GM19463 (cell line): ENCODE measurements at regions not wholly inside any gene's neighbourhood (a gene's known extent, or its start where the extent isn't known, plus 50 kb on each side); places are given as distances from the start of the nearest gene placed in this dataset.

Source experiments
- ATAC-seq: cut with Tn5 transposase; IDR thresholded peaks from one replicate; pipeline ENCODE4 v1.9.1; 2021; ENCODE audit warnings: mild to moderate bottlenecking, moderate library complexity; ENCODE audit not compliant: unreplicated experiment

GRCh38 chr1:164477343-164477742, 81.6 kb upstream of the PBX1 start:
- no peak for ATAC-seq

- ATAC-seq: no peak
Measured at GRCh38 chr1:164479242-164479641, 79.7 kb upstream of the PBX1 start.

DNA sequence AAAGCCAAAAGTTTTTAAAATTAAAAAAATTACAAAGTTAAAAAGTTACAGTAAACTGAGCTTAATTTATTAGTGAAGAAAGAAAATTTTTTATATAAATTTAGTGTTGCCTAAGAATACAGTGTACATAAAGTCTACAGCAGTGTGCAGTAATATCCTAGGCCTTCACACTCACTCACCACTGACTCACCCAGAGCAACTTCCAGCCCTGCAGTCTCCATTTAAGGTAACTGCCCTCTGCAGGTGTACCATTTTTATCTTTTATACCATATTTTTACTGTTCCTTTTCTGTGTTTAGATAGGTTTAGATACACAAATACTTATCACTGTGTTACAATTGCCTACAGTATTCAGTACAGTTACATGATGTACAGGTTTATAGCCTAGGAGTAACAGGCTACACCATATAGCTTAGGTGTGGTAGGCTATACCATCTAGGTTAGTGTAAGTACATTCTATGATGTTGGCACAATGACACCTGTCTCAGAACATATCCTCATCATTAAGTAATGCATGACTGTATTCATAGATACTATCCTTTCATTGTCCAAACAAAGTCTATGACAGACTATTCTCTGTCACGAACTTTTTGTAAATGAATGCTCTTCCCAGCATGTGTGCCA, 78.6 kb upstream of the PBX1 start:
- no peak for ATAC-seq

DNA sequence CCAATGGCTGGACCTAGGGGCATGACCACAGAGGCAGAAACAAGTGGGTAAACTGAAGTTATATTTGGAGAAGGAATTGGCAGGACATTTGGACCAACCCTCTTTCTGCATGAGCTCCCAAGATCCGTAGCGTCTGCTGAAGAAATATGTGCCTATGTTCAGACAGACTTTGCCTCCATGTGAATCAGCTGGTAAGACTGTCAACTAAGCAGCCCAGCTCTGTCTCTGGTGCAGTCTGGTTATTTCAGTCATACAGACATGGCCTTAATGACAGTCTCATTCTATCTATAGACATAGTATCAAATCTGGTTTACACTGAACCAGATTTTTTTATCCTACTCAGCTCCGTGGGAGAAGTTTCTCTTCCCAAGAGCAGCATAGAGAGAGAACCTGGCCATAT, 63.1 kb upstream of the PBX1 start:
- no peak for ATAC-seq

DNA sequence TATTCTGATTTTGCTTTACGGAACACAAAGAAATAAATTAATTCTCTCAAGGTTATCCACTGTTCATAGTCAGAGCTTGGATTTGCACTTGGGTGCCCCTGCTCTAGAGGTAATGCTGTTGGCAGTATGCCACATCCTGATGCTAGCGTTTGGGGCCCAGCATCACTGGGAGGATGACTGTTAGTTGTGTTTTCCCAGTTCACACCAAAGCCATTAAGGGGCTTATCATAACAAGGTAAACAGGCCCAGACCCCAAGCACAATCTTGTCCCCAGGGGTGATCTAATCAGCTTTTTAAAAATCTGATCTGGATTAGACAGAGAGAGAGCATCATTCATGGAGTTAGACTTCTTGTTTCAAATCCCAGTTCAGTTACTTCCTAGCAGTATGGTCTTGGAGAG, 60.2 kb upstream of the PBX1 start:
- no peak for ATAC-seq

DNA sequence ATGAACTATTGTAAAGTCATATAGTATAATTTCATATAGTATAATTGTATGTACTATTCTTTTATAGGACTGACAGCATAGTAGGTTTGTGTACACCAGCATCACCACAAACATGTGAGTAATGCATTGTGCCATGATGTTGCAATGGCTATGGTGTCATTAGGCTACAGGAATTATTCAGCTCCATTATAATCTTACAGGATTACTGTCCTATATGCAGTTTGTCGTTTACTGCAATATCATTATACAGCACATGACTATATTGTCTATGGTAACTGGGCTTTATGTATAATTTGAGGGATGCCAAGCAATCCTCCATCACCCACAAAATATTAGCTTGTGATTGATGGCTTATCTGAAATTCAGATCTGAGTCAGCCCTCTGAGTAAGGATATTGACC, 54.2 kb upstream of the PBX1 start:
- ATAC-seq: no peak
